ENCODE measurements at regions not wholly inside any gene's neighbourhood (a gene's known extent, or its start where the extent isn't known, plus 50 kb on each side); places are given as distances from the start of the nearest gene placed in this dataset.
"Not testable (repeated sequence)": the region's sequence is repeated elsewhere in the genome, so short reads cannot be mapped to it uniquely, and the experiment has no call there.

GRCh38 chr10:84921701-84922100, 593.3 kb downstream of the CCSER2 start:
- DNase-seq (ENCODE audit: low read depth): no peak

- no peak for DNase-seq (ENCODE audit: low read depth)
These were observed 595.7 kb downstream of the CCSER2 start for GRCh38 chr10:84924131-84924530.

- no peak for DNase-seq (ENCODE audit: low read depth)
These were observed 597.1 kb downstream of the CCSER2 start for GRCh38 chr10:84925495-84925894.

- DNase-seq (ENCODE audit: low read depth): no peak
These were observed 605.0 kb downstream of the CCSER2 start for GRCh38 chr10:84933402-84933801.

GRCh38 chr10:84935772-84936171, 607.4 kb downstream of the CCSER2 start:
- no peak for DNase-seq (ENCODE audit: low read depth)

GRCh38 chr10:84938117-84938905, 609.9 kb downstream of the CCSER2 start:
- no peak for DNase-seq (ENCODE audit: low read depth)

GRCh38 chr10:84943541-84943940, 615.2 kb downstream of the CCSER2 start:
- DNase-seq (ENCODE audit: low read depth): no peak

GRCh38 chr10:84944187-84944586, 615.8 kb downstream of the CCSER2 start:
- DNase-seq (ENCODE audit: low read depth): no peak

GRCh38 chr10:84945791-84946190, 617.4 kb downstream of the CCSER2 start:
- no peak for DNase-seq (ENCODE audit: low read depth)

- no peak for DNase-seq (ENCODE audit: low read depth)
These were observed 618.5 kb downstream of the CCSER2 start for GRCh38 chr10:84946904-84947303.

- no peak for DNase-seq (ENCODE audit: low read depth)
These were observed 620.3 kb downstream of the CCSER2 start for GRCh38 chr10:84948644-84949043.

- DNase-seq (ENCODE audit: low read depth): no peak
These were observed 623.2 kb downstream of the CCSER2 start for GRCh38 chr10:84951616-84952015.

- no peak for DNase-seq (ENCODE audit: low read depth)
These were observed 629.0 kb downstream of the CCSER2 start for GRCh38 chr10:84957427-84957826.

- DNase-seq (ENCODE audit: low read depth): no peak
These were observed 637.1 kb downstream of the CCSER2 start for GRCh38 chr10:84965468-84965867.

- no peak for DNase-seq (ENCODE audit: low read depth)
These were observed 638.5 kb downstream of the CCSER2 start for GRCh38 chr10:84966708-84967441.

GRCh38 chr10:84969297-84969696, 640.9 kb downstream of the CCSER2 start:
- not testable (repeated sequence) for DNase-seq (ENCODE audit: low read depth)

GRCh38 chr10:84987039-84987438, 658.6 kb downstream of the CCSER2 start:
- DNase-seq (ENCODE audit: low read depth): no peak

GRCh38 chr10:84988011-84988410, 659.6 kb downstream of the CCSER2 start:
- DNase-seq (ENCODE audit: low read depth): no peak

- no peak for DNase-seq (ENCODE audit: low read depth)
These were observed 662.3 kb downstream of the CCSER2 start for GRCh38 chr10:84990713-84991112.

GRCh38 chr10:84991301-84991700, 662.9 kb downstream of the CCSER2 start:
- no peak for DNase-seq (ENCODE audit: low read depth)

GRCh38 chr10:84993251-84994035, 665.1 kb downstream of the CCSER2 start:
- DNase-seq (ENCODE audit: low read depth): no peak

GRCh38 chr10:84994722-84995121, 666.3 kb downstream of the CCSER2 start:
- DNase-seq (ENCODE audit: low read depth): no peak

Measured in myocyte (in vitro differentiated cells).